ENCODE measurements at regions not wholly inside any gene's neighbourhood (a gene's known extent, or its start where the extent isn't known, plus 50 kb on each side); places are given as distances from the start of the nearest gene placed in this dataset.

GRCh38 chr4:136992032-136992431 lies 540.3 kb downstream of the PCDH18 start:
- FAIRE-seq (no peak), ATAC-seq (no peak), DNase-seq (ENCODE audit: low read depth, low spot score) (no peak)
- 2% methylated on average over 3 of the region's 3 CpGs for WGBS (ENCODE audit: insufficient coverage, insufficient replicate concordance, low lambda C conversion rate, missing lambda C conversion rate)
- H3K9me3 ChIP-seq (replicated peaks; ENCODE audit: control insufficient read depth, insufficient read depth, low read length): no peaks in the 10 kb centered on the region
- no peaks in the 10 kb centered on the region for H3K36me3 ChIP-seq (ENCODE audit: control insufficient read depth in 2 of 2, insufficient read depth in 2 of 2, low read length in 1 of 2)
- TF ChIP-seq REST (IDR thresholded peaks at IDR 0.05; ENCODE audit: low read depth, low read length): no peak
- no peak for TF ChIP-seq EGR1 (IDR thresholded peaks at IDR 0.05; ENCODE audit: borderline replicate concordance in 1 of 2, low read depth in 2 of 2, low read length in 2 of 2)
- no peak for TF ChIP-seq POLR2AphosphoS2 (IDR thresholded peaks at IDR 0.05; ENCODE audit: low read depth, low read length)
- no peak for TF ChIP-seq ZBTB33 (IDR thresholded peaks at IDR 0.05)
- TF ChIP-seq E2F4 (IDR thresholded peaks at IDR 0.05; ENCODE audit: low read depth, low read length): no peak
- ChIA-PET POLR2A (no interaction called here), RAD21 (ENCODE audit: unreplicated experiment) (no interaction called here), CTCF (no interaction called here), SMC1A (ENCODE audit: uncharacterized antibody, unreplicated experiment) (no interaction called here)
- no peaks in the 10 kb centered on the region for H3K4me1 ChIP-seq (ENCODE audit: control insufficient read depth, insufficient read depth, low read length)
- in situ Hi-C loops (cut with MboI): no loop called here
- BruUV-seq (replicated peaks): no TSS peak
- H3K4me3 ChIP-seq: no peak overlapping the region
- no peaks in the 10 kb centered on the region for H3K27me3 ChIP-seq (replicated peaks in 1 of 2; ENCODE audit: control insufficient read depth in 2 of 2, insufficient read depth in 2 of 2, low read length in 1 of 2)
- H3K79me2 ChIP-seq (ENCODE audit: control insufficient read depth, insufficient read depth, low read length): no peaks in the 10 kb centered on the region
- no peak overlapping the region for H2AFZ ChIP-seq (ENCODE audit: control insufficient read depth, low read depth, low read length)
- intact Hi-C loops (cut with micrococcal nuclease; ENCODE audit: unreplicated experiment): no loop called here
- H3K4me2 ChIP-seq (ENCODE audit: control insufficient read depth, insufficient read depth): no peak overlapping the region
- no peak overlapping the region for H3K27ac ChIP-seq (ENCODE audit: control insufficient read depth, insufficient read depth)
- no peak overlapping the region for H3K9ac ChIP-seq (ENCODE audit: control insufficient read depth, insufficient read depth, low read length)
- H4K20me1 ChIP-seq (ENCODE audit: control insufficient read depth, insufficient read depth): no peaks in the 10 kb centered on the region
